Glomerular endothelial cell (primary cell): ENCODE measurements at regions not wholly inside any gene's neighbourhood (a gene's known extent, or its start where the extent isn't known, plus 50 kb on each side); places are given as distances from the start of the nearest gene placed in this dataset.
"Not testable (repeated sequence)": the region's sequence is repeated elsewhere in the genome, so short reads cannot be mapped to it uniquely, and the experiment has no call there.

Experiments used
- DNase-seq: peaks from one replicate; pipeline ENCODE4 v3.0.0-alpha.2; 2011; ENCODE audit warnings: low read depth, low spot score; ENCODE audit errors: extremely low read depth

- no peak for DNase-seq
These were observed 219.9 kb downstream of the DKK1 start for GRCh38 chr10:52533986-52534385.

- peak; percentile 18 for DNase-seq
These were observed 225.4 kb downstream of the DKK1 start for GRCh38 chr10:52539463-52539862.

DNA sequence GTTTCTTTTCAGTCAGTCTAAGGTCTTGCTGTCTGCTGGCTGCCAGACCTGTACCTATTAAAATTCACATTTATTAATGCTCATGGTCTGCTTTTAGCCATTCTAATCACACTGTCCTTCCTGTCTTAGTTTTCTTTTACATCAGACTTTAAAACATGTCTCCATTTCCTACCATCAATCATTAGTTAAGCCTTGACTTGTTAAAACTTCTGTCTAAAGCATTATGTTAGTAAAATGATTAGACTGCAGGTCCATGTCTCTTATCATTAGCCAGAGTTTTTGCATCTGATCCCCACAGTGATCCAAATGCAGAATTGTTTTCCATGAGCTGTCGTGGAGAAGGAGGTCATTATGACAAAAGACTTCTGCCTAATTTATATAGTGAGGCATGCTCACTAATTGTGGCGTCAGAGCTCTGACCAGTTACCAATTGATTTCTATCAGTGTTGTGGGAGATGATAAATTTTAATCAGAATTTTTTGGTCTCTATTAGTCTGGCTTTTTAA is 226.5 kb downstream of the DKK1 start:
- no peak for DNase-seq

DNA sequence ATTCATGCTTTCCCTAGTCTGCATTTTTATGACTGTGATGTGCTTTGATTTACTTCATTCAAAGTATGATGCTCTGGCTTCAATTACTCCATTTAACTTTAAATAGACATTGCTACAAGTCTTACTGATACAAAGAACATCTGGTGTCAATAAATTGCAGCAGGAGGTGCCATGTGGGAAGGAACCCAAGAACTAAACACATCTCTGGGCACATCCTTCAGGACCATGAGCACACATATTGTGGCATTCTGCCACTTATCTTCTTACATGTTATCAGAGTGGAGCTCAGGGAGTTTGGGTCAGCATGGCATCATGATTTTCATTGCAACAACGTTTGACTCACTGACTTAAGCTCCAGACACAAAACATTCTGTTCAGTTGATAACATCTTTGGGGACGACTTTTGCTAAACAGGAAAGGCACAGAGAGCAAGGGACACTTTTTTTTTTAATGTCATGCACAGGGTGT is 227.0 kb downstream of the DKK1 start:
- no peak for DNase-seq

GRCh38 chr10:52542906-52543305 is 228.8 kb downstream of the DKK1 start:
- no peak for DNase-seq

DNA sequence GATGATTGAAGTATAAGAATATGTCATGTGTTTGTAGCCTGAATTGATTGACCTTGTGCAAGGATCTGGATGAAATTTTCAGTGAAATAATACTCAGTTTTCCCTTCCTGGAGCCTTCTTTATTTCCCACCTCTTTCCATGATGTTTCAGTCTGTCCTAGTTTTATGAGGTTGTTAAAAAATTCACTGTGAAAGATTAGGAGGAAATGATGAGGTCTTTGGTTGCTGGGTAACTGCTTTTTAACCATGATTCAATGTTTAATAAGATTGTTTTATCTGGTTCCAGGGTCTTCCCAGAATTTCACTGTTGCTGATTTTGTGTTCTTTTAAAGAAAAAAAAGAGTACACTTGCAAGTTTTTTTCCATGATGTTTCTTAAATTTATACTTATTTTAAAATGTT is 221.5 kb downstream of the MBL2 start:
- DNase-seq, result no peak

DNA sequence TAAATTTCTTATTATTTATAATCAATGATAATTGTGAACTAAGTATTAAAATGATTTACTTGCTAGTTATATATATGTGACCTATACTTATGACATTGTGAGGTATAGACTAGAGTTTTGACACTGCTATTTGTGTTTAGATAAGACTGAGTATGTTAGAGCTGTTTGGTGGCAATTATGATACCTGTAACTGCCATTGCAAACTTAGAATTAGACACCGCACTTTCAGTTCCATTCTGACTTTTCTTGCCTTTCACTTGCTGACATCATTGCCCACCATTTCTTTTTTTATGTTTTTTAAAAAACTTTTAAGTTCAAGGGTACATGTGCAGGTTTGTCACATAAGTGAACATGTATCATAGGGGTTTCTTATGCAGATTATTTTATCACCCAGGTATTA is 214.5 kb downstream of the MBL2 start:
- DNase-seq, result no peak

DNA sequence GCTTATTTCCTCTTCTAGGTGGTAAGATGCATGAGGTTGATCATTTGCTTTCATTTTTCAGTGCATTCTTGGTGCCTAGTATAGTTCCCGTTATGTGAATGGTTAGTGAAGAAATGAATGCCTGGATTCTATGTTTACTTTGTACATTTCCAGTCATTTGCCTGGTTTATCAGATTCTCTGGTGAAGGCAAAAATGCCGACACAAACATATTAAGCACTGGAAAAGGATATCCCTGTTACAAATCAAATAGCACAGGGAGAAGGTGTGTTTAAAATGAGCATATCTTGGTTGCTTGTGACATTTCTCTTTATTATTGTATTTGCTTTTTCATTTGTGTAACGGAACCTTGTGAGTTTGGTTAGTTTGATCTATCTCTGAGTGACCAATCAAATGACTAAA is 211.3 kb downstream of the MBL2 start:
- DNase-seq, result no peak

DNA sequence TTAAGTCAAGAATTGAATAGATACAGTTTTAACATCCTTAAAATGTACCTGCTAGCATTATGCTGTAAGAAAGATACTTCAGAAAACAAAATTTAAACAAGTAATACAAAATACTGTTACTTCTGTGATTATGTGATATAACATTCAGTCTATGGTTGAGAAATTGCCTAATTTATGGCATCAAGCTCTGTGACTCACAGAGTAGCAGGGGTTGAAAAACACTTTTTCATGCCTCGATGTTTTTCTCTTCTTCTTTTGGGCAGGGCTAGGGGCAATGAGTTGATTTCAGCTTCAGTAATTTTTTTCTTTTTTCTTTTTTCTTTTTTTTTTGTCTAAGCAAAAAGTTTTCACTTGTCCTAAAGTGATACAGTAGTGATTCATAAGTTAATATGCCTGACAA is 209.2 kb downstream of the MBL2 start:
- DNase-seq, result no peak

- DNase-seq, result peak; percentile 45
These were observed 205.9 kb downstream of the MBL2 start for GRCh38 chr10:52566471-52567246.

DNA sequence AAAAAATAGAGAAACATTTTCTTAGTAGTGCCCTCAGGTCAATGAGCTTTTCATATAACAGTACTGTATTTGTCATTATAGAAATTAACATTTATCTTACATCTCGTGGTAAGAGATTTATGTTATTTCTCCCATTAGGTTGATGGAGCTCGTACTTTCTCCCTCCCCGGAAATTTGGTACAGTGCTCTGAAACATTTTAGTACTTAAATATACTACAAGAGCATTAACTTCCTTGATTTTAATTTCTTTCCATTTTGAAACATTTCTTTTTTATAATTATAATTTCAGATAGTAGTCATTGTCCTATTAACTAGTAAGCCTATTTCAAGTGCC is 205.4 kb downstream of the MBL2 start:
- DNase-seq, result no peak

GRCh38 chr10:52568309-52568708 is 204.3 kb downstream of the MBL2 start:
- DNase-seq, result no peak

GRCh38 chr10:52570490-52570889 is 202.1 kb downstream of the MBL2 start:
- no peak for DNase-seq

GRCh38 chr10:52571018-52571417 is 201.6 kb downstream of the MBL2 start:
- no peak for DNase-seq

DNA sequence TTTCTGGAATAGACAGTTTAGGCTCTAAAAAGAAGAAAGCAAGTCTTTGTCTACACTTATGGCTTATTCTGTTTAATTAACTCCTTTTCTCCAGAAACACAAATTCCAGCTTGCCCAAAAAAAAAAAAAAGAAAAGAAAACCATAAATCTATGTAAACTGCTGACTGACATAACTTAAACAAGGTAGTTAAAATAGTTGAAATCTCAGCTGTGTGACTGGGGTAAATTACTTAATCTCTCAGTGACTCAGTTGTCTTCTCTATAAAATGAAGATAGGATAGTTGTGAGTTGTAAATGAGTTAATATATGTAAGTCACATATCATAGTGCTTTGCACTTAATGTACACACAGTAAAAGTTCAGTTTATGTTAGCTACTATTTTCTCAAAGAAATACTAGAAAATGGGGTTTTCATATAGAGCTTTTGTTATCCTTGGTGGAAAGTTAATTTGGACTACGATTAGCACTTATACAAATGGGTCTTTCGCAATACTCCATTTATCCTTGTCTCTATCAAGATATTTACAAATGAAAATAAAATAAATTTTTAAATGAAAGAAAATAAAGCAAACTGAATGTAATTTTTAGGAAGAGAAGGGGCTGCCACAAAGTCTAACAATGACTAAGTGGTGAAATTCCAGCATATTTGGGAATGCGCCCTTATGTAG is 200.9 kb downstream of the MBL2 start:
- DNase-seq, result no peak

DNA sequence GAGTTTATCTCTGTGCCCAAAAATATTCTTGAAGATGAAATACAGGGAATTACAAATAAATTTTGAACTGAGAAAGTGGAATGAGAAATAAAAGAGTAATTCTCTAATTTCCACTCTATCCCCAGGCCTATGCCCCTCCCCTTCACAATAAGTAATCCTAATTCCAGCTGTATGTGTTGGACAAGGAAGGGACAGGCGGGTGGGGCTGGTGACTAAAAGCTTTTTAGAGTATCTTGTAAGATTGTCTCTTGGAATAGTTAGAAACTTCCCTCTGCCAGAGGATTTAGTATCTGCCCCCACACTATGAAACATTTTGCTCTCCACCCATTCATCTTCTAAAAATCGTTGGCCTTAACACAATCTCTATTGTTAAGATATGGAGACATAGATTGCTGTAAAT is 199.2 kb downstream of the MBL2 start:
- no peak for DNase-seq

DNA sequence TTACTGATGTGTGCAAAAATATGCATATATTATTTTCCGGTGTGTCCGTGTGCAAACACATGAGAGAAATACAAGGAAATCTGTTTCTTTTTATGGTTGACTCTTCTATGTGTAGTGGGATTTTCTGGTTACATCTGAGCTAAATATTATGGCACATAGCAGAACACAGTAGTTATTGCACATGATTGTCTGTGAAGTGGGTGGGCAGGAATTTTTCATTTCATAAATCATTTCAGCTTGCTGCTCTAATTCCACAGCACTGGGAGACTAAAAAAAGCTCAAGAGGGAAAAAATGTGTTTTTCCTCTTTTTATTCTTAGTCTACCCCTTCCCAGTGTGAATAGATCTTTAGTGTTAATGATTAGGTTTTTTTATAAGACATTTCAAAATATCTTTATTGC is 197.9 kb downstream of the MBL2 start:
- DNase-seq, result no peak

DNA sequence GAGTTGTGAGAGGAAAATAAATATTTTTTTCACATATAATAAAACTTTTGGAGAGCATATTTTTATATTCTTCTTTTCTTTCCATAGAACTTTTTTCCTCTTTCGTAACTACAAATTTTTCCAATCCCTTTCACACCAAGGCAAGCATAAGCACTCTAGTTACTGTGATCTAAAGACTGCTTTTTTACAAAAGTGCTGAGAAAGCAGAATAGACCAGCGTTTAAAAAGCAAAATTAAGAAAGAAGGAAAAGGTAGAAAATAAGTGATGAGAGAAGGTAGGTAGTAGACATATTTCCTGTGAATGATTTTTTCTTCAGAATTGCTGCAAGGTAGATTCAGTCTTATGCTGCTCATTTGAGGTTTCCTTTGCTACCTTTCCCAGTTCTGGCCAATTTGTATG is 195.5 kb downstream of the MBL2 start:
- DNase-seq, result no peak

- DNase-seq, result peak; percentile 93
These were observed 193.6 kb downstream of the MBL2 start for GRCh38 chr10:52578871-52579405.

GRCh38 chr10:52581636-52582035 is 190.9 kb downstream of the MBL2 start:
- not testable (repeated sequence) for DNase-seq

- no peak for DNase-seq
These were observed 189.2 kb downstream of the MBL2 start for GRCh38 chr10:52583336-52583735.

- no peak for DNase-seq
These were observed 185.9 kb downstream of the MBL2 start for GRCh38 chr10:52586710-52587109.
